ENCODE measurements at regions not wholly inside any gene's neighbourhood (a gene's known extent, or its start where the extent isn't known, plus 50 kb on each side); places are given as distances from the start of the nearest gene placed in this dataset.

- no peak for TF ChIP-seq CTCF (IDR thresholded peaks at IDR 0.05; ENCODE audit: unreplicated experiment in 3 of 3)
- Mint-ChIP-seq H3K36me3 (ENCODE audit: low read depth) (no peaks in the 10 kb centered on the region), H3K27me3 (ENCODE audit: low read depth) (no peaks in the 10 kb centered on the region), H3K27ac (no peak overlapping the region), H3K4me3 (no peak overlapping the region), H3K9me3 (peaks cover 7% of the 10 kb centered on the region), H3K4me1 (peaks cover 5% of the 10 kb centered on the region)
Observed at GRCh38 chr6:131378874-131379273, 194.2 kb upstream of the ARG1 start.

GRCh38 chr6:131379948-131380347 lies 193.1 kb upstream of the ARG1 start:
- Mint-ChIP-seq H3K4me1 (peaks cover 5% of the 10 kb centered on the region), H3K36me3 (ENCODE audit: low read depth) (no peaks in the 10 kb centered on the region), H3K9me3 (peaks cover 7% of the 10 kb centered on the region), H3K27ac (no peak overlapping the region), H3K27me3 (ENCODE audit: low read depth) (no peaks in the 10 kb centered on the region), H3K4me3 (no peak overlapping the region)
- no peak for TF ChIP-seq CTCF (IDR thresholded peaks at IDR 0.05; ENCODE audit: unreplicated experiment in 3 of 3)

GRCh38 chr6:131381052-131381708 lies 191.8 kb upstream of the ARG1 start:
- no peak for TF ChIP-seq CTCF (IDR thresholded peaks at IDR 0.05; ENCODE audit: unreplicated experiment in 3 of 3)
- H3K36me3 Mint-ChIP-seq (ENCODE audit: low read depth) = no peaks in the 10 kb centered on the region
- H3K4me1 Mint-ChIP-seq = peaks cover 5% of the 10 kb centered on the region
- H3K9me3 Mint-ChIP-seq = peaks cover 7% of the 10 kb centered on the region
- no peak overlapping the region for H3K4me3 Mint-ChIP-seq
- no peaks in the 10 kb centered on the region for H3K27me3 Mint-ChIP-seq (ENCODE audit: low read depth)
- no peak overlapping the region for H3K27ac Mint-ChIP-seq

- Mint-ChIP-seq H3K4me1 (peaks cover 5% of the 10 kb centered on the region), H3K9me3 (peaks cover 7% of the 10 kb centered on the region), H3K4me3 (no peak overlapping the region)
Observed at GRCh38 chr6:131381709-131382093, 191.3 kb upstream of the ARG1 start.

GRCh38 chr6:131382631-131383030 lies 190.4 kb upstream of the ARG1 start:
- no peak overlapping the region for H3K27ac Mint-ChIP-seq
- peaks cover 5% of the 10 kb centered on the region for H3K4me1 Mint-ChIP-seq
- H3K36me3 Mint-ChIP-seq (ENCODE audit: low read depth) = no peaks in the 10 kb centered on the region
- no peak for TF ChIP-seq CTCF (IDR thresholded peaks at IDR 0.05; ENCODE audit: unreplicated experiment in 3 of 3)
- peaks cover 7% of the 10 kb centered on the region for H3K9me3 Mint-ChIP-seq
- no peaks in the 10 kb centered on the region for H3K27me3 Mint-ChIP-seq (ENCODE audit: low read depth)
- H3K4me3 Mint-ChIP-seq = no peak overlapping the region

More at GRCh38 chr6:131381709-131382093, 191.3 kb upstream of the ARG1 start:
- Mint-ChIP-seq H3K27ac (no peak overlapping the region), H3K27me3 (ENCODE audit: low read depth) (no peaks in the 10 kb centered on the region), H3K36me3 (ENCODE audit: low read depth) (no peaks in the 10 kb centered on the region)
- TF ChIP-seq CTCF (IDR thresholded peaks at IDR 0.05; ENCODE audit: unreplicated experiment in 3 of 3) = no peak
